Suprapubic skin (tissue), 4 donors: ENCODE measurements at regions not wholly inside any gene's neighbourhood (a gene's known extent, or its start where the extent isn't known, plus 50 kb on each side); places are given as distances from the start of the nearest gene placed in this dataset.

Source experiments
- DNase-seq, 2 donors: peaks; one replicate each; pipeline ENCODE4 v3.0.0-alpha.2; 2019; ENCODE audit warnings: low spot score in 2 of 2
- H3K27ac ChIP-seq: fragments of 200-600 bp; sonication (generic); one replicate; pipeline ENCODE4 v1.5.1; 2019
- H3K27me3 ChIP-seq: fragments of 200-600 bp; sonication (generic); one replicate; pipeline ENCODE4 v1.5.1; 2019
- H3K36me3 ChIP-seq: fragments of 200-600 bp; sonication (generic); one replicate; pipeline ENCODE4 v1.5.1; 2019
- H3K4me1 ChIP-seq: fragments of 200-600 bp; sonication (generic); one replicate; pipeline ENCODE4 v1.5.1; 2019
- H3K4me3 ChIP-seq: fragments of 200-600 bp; sonication (generic); one replicate; pipeline ENCODE4 v1.5.1; 2019; ENCODE audit warnings: mild to moderate bottlenecking
- H3K9me3 ChIP-seq: fragments of 200-600 bp; sonication (generic); one replicate; pipeline ENCODE4 v1.5.1; 2019
- CTCF ChIP-seq, 2 donors: fragments of 200-600 bp in 1 of 2; fragments of 450-650 bp in 1 of 2; sonication (generic) in 1 of 2; IDR thresholded peaks; one replicate each; pipeline ENCODE4 v1.5.1; 2016 to 2019; ENCODE audit warnings: antibody characterized with exemption in 2 of 2, mild to moderate bottlenecking in 1 of 2, moderate library complexity in 1 of 2
- EP300 ChIP-seq: sonication (generic); formaldehyde crosslinking; IDR thresholded peaks from one replicate; pipeline ENCODE4 v1.6.1; 2017; ENCODE audit warnings: antibody characterized with exemption
- POLR2A ChIP-seq, 2 donors: fragments of 450-650 bp; IDR thresholded peaks; one replicate each; pipeline ENCODE4 v1.6.1; 2017; ENCODE audit warnings: antibody characterized with exemption in 2 of 2, mild to moderate bottlenecking in 2 of 2, moderate library complexity in 2 of 2
- POLR2AphosphoS5 ChIP-seq, 3 donors: sonication (generic); formaldehyde crosslinking; IDR thresholded peaks; one replicate each; pipeline ENCODE4 v1.6.1; 2017; ENCODE audit warnings: antibody characterized with exemption in 3 of 3
- WGBS: methylation state at CpG from one replicate; pipeline ENCODE4 v1.1.5; 2018; 5-methylcytosine and 5-hydroxymethylcytosine counted together

- 76% methylated on average over 13 of the region's 13 CpGs for WGBS
These were observed 82.9 kb downstream of the HES1 start for GRCh38 chr3:194218646-194219453.

GRCh38 chr3:194219826-194220410 lies 84.0 kb downstream of the HES1 start:
- Histone ChIP-seq H3K36me3 (no peaks in the 10 kb centered on the region), H3K4me3 (no peak overlapping the region), H3K27ac (no peak overlapping the region), H3K9me3 (no peaks in the 10 kb centered on the region), H3K27me3 (peaks cover under 1% of the 10 kb centered on the region), H3K4me1 (peaks cover 9% of the 10 kb centered on the region)
- no peak for DNase-seq
- TF ChIP-seq CTCF (IDR thresholded peaks at IDR 0.05) (no peak), POLR2A (IDR thresholded peaks at IDR 0.05) (no peak), EP300 (no peak), POLR2AphosphoS5 (IDR thresholded peaks at IDR 0.05) (no peak)
- WGBS: 93% methylated on average over 10 of the region's 10 CpGs

More at GRCh38 chr3:194218646-194219453, 82.9 kb downstream of the HES1 start:
- Histone ChIP-seq H3K36me3 (no peaks in the 10 kb centered on the region), H3K4me1 (no peaks in the 10 kb centered on the region), H3K9me3 (no peaks in the 10 kb centered on the region), H3K27me3 (no peaks in the 10 kb centered on the region), H3K27ac (no peak overlapping the region), H3K4me3 (no peak overlapping the region)
- DNase-seq: no peak
- TF ChIP-seq CTCF (IDR thresholded peaks at IDR 0.05) (no peak), EP300 (no peak), POLR2A (IDR thresholded peaks at IDR 0.05) (no peak), POLR2AphosphoS5 (IDR thresholded peaks at IDR 0.05) (no peak)

GRCh38 chr3:194220901-194221326 lies 85.0 kb downstream of the HES1 start:
- Histone ChIP-seq H3K36me3 (no peaks in the 10 kb centered on the region), H3K27ac (no peak overlapping the region), H3K4me3 (no peak overlapping the region), H3K4me1 (peaks cover 14% of the 10 kb centered on the region), H3K9me3 (no peaks in the 10 kb centered on the region), H3K27me3 (peaks cover 5% of the 10 kb centered on the region)
- DNase-seq: no peak
- no peak for TF ChIP-seq POLR2A (IDR thresholded peaks at IDR 0.05)
- TF ChIP-seq EP300: no peak
- TF ChIP-seq POLR2AphosphoS5 (IDR thresholded peaks at IDR 0.05): no peak
- TF ChIP-seq CTCF (IDR thresholded peaks at IDR 0.05): no peak
- 89% methylated on average over 8 of the region's 8 CpGs for WGBS

GRCh38 chr3:194221336-194221735 lies 85.4 kb downstream of the HES1 start:
- no peaks in the 10 kb centered on the region for H3K36me3 ChIP-seq
- H3K4me1 ChIP-seq: peaks cover 14% of the 10 kb centered on the region
- H3K9me3 ChIP-seq: no peaks in the 10 kb centered on the region
- no peak overlapping the region for H3K27ac ChIP-seq
- WGBS: 89% methylated on average over 4 of the region's 4 CpGs
- no peak overlapping the region for H3K4me3 ChIP-seq
- DNase-seq: no peak
- H3K27me3 ChIP-seq: peaks cover 5% of the 10 kb centered on the region
- no peak for TF ChIP-seq POLR2A (IDR thresholded peaks at IDR 0.05)
- TF ChIP-seq POLR2AphosphoS5 (IDR thresholded peaks at IDR 0.05): no peak
- no peak for TF ChIP-seq CTCF (IDR thresholded peaks at IDR 0.05)
- TF ChIP-seq EP300: no peak

GRCh38 chr3:194223951-194224350 lies 88.0 kb downstream of the HES1 start:
- TF ChIP-seq POLR2AphosphoS5 (IDR thresholded peaks at IDR 0.05) (no peak), POLR2A (IDR thresholded peaks at IDR 0.05) (no peak), CTCF (IDR thresholded peaks at IDR 0.05) (no peak), EP300 (no peak)
- Histone ChIP-seq H3K27me3 (peaks cover 5% of the 10 kb centered on the region), H3K9me3 (no peaks in the 10 kb centered on the region), H3K4me1 (peaks cover 14% of the 10 kb centered on the region), H3K4me3 (no peak overlapping the region), H3K27ac (no peak overlapping the region), H3K36me3 (no peaks in the 10 kb centered on the region)
- WGBS: 85% methylated on average over 4 of the region's 4 CpGs
- no peak for DNase-seq
